NCI-H2196 (cell line): ENCODE measurements at regions not wholly inside any gene's neighbourhood (a gene's known extent, or its start where the extent isn't known, plus 50 kb on each side); places are given as distances from the start of the nearest gene placed in this dataset.

Source experiments
- DNase-seq: peaks from one replicate; lab custom pipeline; 2025; ENCODE audit not compliant: unreplicated experiment; lab: John Stamatoyannopoulos, UW

GRCh38 chrX:20438871-20439526 lies 172.3 kb upstream of the RPS6KA3 start:
- no peak for DNase-seq

- no peak for DNase-seq
These were observed 171.0 kb upstream of the RPS6KA3 start for GRCh38 chrX:20437683-20438082.

DNA sequence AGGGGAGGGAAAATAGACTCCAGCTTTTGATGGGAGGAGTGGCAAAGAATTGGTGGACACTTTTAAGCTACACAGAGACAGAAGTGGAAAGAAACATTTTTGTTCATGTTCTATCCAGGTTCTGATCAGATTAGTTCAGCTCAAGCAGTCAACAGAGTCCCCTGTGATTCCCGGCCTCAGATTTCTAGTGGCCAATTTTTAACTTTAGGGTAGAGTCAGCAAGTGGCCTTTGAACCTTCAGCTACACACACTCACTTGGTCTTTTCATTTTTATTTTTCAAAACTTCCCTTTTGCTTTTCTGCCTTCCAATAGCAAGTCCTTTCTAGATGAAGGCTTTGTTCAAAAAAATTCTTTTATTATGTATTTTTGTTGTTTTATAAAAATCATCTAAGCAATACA lies 169.2 kb upstream of the RPS6KA3 start:
- no peak for DNase-seq

DNA sequence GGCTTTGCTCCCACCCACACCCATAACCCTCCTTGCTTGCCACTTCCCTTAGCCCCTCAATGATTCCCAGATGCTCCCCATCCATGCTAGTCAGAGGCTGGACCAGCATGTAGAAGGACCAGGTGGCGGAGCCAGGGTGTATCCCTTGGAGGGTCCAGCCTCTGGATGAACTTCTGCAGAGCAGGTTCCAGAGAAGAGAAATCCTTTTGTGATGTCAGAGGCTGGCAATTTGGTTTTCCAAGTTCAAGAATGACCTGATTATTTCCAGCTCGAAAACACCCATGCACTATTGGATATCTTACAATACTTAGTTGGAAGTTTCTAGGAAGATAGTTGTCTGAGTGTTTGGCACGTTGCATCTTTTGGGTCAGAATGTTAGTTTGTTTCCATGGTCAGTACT lies 168.3 kb upstream of the RPS6KA3 start:
- DNase-seq: no peak

- DNase-seq: no peak
These were observed 166.7 kb upstream of the RPS6KA3 start for GRCh38 chrX:20433388-20433775.

GRCh38 chrX:20432746-20433387 lies 166.2 kb upstream of the RPS6KA3 start:
- DNase-seq: no peak

DNA sequence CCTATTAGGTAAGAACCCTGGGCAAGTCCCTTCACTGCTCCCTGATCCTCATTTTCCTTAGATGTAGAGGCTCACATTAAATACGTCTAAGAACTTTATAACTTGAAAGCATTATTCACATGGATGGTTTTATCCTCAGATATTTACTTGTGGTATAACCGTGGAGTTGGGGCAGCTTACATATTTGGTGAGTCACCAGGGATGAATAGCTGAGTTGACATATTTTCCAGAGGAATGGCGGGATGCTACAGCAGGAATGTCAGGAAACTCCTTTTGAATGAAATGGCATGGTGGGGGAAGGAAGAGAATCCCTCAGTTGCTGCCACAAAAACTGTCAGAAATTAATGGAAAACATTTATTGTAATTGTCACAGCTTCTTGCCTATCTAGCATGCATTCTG lies 165.3 kb upstream of the RPS6KA3 start:
- DNase-seq: no peak

DNA sequence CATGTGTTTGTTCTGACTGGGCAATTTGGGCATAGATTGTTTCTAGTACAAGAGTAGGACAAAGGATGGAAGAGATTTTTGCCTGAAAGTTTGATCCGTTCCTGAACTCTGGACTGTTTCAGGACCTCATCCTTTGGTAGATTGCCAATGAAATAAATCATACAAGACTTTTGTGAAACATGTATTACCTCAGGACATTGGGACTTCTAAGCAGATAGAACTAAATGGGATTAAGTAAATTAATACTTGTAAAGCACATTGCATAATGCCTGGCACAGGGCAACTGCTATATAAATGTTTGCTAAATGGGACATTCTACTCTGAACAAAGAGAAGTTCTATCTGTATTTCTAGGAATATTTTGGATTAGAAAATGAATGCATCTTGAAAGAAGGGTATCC lies 164.8 kb upstream of the RPS6KA3 start:
- no peak for DNase-seq

DNA sequence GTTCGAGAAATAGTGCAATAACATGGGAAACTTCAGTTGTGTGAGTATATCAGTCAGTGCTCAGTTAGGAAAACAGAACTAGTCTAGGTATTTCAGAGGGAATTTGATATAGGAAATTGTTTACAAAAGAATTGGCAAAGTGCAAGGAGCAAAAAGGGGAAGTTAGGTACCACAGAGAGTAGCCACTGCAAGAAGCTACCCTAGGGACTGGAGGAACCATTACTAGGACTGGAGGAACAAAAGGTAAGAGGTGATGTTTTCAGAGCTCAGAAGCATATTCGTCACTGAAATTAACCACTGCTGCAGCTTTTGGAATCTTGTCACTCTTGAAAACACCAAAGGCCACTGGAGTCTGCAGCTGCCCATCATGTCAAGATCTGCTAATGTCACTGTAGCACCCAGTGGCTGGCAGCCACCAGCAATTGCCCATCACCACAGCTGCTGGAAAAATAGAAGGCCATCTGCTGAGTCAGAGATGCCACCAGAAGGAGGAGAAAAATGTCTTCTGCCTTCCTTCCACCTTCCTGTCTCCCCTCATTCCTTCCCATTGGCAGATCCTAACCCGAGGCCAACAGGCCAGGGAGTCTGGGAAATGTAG lies 160.6 kb upstream of the RPS6KA3 start:
- DNase-seq: no peak

- DNase-seq: no peak
These were observed 155.0 kb upstream of the RPS6KA3 start for GRCh38 chrX:20421697-20422096.

DNA sequence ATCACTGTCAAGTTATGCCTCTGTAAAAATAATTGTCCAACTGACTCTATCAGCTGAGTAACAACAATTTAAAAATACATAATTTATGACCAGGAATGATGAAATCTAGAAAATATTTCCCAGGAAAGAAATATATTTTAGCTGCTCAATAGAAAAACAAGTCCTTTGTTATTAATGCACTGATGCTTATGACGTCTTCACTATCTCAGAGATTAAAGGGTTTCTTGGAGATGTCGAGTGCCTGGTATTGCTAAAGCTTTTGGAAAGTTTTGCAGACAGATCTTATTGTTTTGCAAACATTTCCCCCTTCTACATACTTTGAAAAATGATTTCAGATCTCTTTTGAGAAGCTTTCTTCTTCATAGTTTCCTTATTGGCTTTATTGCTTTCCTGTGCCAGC lies 154.6 kb upstream of the RPS6KA3 start:
- no peak for DNase-seq

- DNase-seq: no peak
These were observed 153.3 kb upstream of the RPS6KA3 start for GRCh38 chrX:20420058-20420457.

- DNase-seq: no peak
These were observed 151.9 kb upstream of the RPS6KA3 start for GRCh38 chrX:20418379-20419150.

DNA sequence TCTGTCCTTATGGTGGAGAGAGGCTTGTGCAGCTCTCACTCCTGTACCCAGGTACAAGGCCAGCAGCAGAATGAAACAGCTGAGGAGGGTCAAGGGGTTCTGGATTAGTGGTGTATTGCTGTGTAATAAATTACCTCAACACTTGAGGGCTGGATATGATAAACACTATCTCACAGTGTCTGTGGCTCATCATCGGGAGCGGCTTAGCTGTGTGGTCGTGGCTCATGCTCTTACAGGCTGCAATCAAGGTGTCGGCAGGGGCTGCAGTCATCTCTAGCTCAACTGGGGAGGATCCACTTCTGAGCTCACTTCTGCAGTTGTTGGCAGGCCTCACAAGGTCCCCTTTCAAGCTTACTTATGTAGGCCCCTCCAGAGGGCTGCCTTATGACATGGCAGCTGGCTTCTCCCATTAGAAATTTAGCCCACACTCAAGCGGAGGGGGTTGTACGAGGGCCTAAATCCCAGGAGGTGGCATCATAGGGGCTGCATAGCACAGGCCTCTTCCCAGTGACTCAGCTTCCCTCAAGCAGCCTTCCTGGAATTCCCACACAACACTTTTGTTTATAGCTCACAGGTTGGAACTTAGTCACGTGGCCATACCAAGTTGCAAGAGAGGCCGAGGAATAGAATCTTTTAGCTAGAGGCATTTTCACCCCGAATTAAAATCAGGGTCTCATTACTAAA lies 148.2 kb upstream of the RPS6KA3 start:
- no peak for DNase-seq

GRCh38 chrX:20414066-20414465 lies 147.4 kb upstream of the RPS6KA3 start:
- DNase-seq: no peak

GRCh38 chrX:20412871-20413486 lies 146.3 kb upstream of the RPS6KA3 start:
- DNase-seq: no peak

DNA sequence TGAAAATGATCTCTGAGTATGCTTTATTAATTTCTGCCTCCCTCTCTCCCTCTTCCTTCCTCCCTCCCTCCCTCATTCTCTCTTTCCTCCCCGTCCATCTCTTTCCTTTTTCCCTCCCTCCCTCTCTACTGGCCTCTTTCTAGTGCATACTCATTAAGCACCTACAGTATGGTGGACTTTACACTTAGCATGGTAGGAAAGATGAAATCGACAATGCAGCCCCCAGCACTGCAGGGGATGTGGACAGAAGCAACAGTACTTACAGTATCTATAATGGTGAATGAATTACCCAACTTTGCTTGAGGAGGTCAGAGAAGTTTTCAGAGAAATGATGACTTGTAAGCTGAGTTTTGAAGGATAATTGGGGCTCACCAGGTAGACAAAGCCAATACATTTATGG lies 143.8 kb upstream of the RPS6KA3 start:
- DNase-seq: no peak

DNA sequence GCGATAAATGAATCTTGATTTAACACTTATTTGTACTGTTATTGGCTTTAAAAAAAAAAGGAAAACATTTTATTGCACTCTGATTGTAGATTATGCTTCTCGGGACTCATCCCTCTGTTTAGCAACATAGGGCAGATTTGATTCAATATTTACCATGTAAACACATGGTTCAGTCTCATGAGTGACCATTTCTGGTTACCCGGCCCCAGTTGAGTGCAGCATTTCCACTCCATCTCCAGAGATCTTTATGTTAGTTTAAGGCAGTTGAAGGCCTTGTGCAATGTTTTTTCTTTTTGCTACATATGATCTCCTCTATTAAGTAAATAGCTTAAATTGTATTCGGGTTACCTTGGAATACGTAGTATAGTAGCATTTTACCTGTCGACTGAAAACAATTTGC lies 143.3 kb upstream of the RPS6KA3 start:
- DNase-seq: no peak

DNA sequence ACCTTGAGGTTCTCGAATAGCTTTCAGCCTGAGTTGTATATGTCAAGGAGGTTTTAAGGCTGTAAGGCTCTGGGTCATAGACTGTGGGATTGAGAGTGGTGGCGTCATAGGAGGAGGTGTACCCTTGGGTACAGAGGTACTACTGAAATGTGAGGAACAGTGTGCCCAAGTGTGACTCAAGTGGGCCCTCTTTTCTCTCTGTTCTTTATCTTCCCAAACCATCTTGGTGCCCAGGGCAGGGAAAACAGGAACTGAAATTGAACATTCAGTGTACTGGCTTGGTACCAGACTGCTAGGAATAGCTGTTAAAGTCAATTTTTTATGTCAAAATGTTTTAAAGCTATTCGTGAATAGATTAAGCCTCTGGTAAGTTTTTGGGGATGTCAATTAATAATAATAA lies 136.2 kb upstream of the RPS6KA3 start:
- DNase-seq: no peak

GRCh38 chrX:20399728-20400414 lies 133.2 kb upstream of the RPS6KA3 start:
- no peak for DNase-seq
